ENCODE measurements at regions not wholly inside any gene's neighbourhood (a gene's known extent, or its start where the extent isn't known, plus 50 kb on each side); places are given as distances from the start of the nearest gene placed in this dataset.

DNA sequence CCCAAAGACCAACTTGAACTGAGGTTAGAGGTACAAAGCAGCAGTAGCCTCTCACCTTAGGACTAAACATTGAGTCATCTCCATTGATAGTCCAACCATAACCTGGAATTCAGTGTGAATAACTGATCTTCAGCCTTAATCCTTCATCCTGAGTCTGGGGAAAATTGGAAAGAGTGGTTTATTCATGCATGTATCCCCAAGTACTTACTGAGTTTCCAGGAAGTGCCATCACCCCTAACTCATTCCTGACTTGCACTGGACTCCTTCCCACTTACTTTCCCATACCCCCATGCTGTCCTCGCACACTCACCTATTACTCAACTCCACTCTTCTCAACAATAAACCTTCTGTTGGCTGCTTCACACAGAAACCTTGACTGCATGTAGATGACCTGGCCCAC, 161.4 kb upstream of the ZNF462 start:
- POLR2A ChIA-PET (ENCODE audit: low non-redundant PET): no interaction called here
- no peak overlapping the region for H3K27ac ChIP-seq
- no peak for TF ChIP-seq CTCF (conservative IDR thresholded peaks at IDR 0.05; ENCODE audit: low read depth)
- no peak for DNase-seq (ENCODE audit: low spot score)
- CTCF ChIA-PET: no interaction called here

DNA sequence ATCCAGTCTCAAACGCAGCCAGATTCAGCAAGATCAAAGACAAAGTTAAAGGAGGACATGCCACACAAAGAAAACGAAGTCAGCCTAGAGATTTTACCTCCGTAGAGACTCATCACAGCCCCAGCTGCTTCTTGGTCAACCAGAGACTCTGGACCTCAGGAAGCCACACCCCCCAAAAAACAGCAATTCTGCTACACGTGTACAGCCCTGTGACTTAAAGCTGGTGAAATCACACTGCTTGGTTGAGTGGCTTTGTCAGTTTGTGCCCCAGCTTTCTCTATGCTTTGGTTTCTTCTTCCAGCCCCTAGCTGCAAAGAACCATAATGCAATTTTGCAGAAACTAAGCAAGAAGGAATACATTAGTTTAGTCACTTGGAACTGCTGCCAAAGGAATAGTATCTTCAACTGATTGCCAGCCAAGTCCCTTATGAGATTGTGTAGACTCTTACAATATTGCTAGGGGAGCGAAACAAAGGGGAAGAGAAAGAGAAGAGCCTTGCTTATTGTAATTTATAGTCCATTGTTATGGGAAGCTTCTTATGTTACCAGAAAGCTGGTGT, 158.8 kb upstream of the ZNF462 start:
- ChIA-PET CTCF (no interaction called here), POLR2A (ENCODE audit: low non-redundant PET) (no interaction called here)
- TF ChIP-seq CTCF (conservative IDR thresholded peaks at IDR 0.05; ENCODE audit: low read depth): no peak
- DNase-seq (ENCODE audit: low spot score): no peak
- H3K27ac ChIP-seq: no peak overlapping the region

DNA sequence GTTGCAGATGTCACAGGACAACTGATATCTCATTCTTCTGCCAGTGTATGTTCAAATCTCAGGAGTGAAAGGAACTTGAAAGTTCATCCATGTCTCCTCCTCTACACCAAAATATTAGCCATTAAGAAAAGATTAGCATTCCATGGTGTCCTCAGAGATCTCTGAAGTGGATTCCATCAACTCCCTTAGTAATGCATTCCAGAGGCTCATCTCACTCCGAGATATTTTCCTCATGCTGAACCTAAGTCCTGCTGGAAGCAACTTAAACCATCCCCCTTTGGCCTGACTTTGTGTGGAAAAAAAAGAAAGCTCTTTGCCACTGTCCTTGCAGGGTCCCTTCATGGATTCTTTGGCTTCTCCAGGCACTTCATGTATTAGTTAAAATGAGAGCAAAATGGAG, 155.7 kb upstream of the ZNF462 start:
- H3K27ac ChIP-seq: no peak overlapping the region
- TF ChIP-seq CTCF (conservative IDR thresholded peaks at IDR 0.05; ENCODE audit: low read depth): no peak
- no peak for DNase-seq (ENCODE audit: low spot score)
- POLR2A ChIA-PET (ENCODE audit: low non-redundant PET): no interaction called here
- CTCF ChIA-PET: no interaction called here

DNA sequence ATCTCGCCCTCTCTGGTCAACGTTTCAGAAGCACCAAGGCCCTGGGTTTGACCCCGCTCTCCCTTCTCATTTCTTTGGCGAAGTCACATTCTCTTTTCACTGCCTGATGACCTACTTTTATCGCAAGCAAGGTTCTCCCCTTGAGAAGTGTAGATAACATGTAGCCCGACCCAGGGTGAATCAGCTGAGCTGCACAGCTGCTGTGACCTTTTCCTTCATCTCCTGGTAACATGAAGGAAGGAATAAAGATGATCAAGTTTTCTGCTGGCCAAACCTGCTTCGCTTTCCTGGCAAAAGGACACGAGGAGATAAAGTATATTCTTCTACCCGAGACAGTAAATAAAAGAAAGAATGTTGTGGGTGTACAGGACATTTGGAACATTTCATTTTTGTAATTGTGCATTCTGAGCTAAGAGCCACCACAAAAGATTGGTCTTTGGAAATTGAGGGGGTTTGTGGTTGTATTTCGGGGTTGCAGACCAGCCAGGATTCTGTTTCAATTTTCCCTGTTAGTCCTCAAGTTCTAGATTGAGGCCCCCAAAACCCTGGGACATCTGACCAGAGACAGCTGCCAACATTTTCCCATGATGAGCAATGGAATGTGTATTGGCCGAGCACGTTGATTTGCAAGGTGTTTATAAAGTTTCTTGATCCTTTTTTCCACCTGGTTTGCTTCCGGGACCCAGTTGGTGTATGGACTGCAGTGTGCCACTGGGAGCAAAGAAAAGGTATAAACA, 155.1 kb upstream of the ZNF462 start:
- POLR2A ChIA-PET (ENCODE audit: low non-redundant PET): no interaction called here
- CTCF ChIA-PET: interaction anchor here (0.5 kb wide), 2 partner anchors 32 to 70 kb away, joined by 3 read pairs; no protein-coding TSS in a partner anchor
- no peak overlapping the region for H3K27ac ChIP-seq
- DNase-seq (ENCODE audit: low spot score): no peak
- no peak for TF ChIP-seq CTCF (conservative IDR thresholded peaks at IDR 0.05; ENCODE audit: low read depth)

GRCh38 chr9:106708475-106709146, 154.4 kb upstream of the ZNF462 start:
- CTCF ChIA-PET: interaction anchor here (0.5 to 0.6 kb wide), 3 partner anchors 32 to 70 kb away, joined by 3 to 4 read pairs (median 3); no protein-coding TSS in a partner anchor
- DNase-seq (ENCODE audit: low spot score): no peak
- TF ChIP-seq CTCF (conservative IDR thresholded peaks at IDR 0.05; ENCODE audit: low read depth): no peak
- no peak overlapping the region for H3K27ac ChIP-seq
- POLR2A ChIA-PET (ENCODE audit: low non-redundant PET): no interaction called here

DNA sequence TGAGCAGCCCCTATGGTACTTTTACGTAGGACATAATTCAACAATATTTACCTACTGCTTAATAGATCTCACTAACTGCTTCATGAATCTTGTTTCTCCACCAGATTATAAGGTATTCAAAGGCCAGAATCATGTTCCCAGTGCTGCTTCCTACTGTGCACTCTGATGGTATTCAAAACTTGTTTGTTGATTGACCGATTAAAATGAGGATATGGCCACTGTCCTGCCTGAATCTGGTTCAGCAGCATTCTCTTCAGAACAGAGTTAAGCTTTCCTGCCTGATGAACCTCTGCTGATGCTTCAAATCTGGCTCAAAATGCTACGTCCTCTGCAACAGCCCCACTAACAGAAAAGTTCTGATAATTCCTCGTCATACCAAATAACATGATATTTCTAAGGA, 150.7 kb upstream of the ZNF462 start:
- ChIA-PET CTCF (no interaction called here), POLR2A (ENCODE audit: low non-redundant PET) (no interaction called here)
- no peak overlapping the region for H3K27ac ChIP-seq
- no peak for DNase-seq (ENCODE audit: low spot score)
- TF ChIP-seq CTCF (conservative IDR thresholded peaks at IDR 0.05; ENCODE audit: low read depth): no peak
